ENCODE measurements at regions not wholly inside any gene's neighbourhood (a gene's known extent, or its start where the extent isn't known, plus 50 kb on each side); places are given as distances from the start of the nearest gene placed in this dataset.

DNA sequence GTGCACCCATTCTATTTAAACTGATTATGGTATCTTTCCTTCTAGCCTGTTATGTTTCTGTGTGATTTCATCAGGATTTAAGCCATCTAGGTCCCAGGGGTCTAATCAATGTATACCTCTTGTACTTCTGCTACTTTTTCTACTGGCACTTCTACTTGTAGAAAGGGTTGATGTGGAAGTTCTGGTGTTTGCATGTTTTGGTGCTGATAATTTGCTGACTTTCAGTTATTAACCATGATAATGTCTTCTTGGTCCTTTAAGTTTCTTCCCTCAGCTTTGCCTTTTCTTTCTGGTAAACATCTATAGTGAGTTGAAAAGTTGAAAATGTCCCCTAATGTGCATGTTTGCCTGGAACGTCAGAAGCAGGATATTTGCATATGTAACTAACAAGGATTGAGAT, 390.6 kb upstream of the MAP3K7 start:
- TF ChIP-seq EZH2 (IDR thresholded peaks at IDR 0.05; ENCODE audit: low read length, unreplicated experiment) (no peak), EZH2phosphoT487 (IDR thresholded peaks at IDR 0.05; ENCODE audit: borderline replicate concordance, low read length) (no peak)

Measured in PC-3 (cell line).